H9 (cell line): ENCODE measurements at regions not wholly inside any gene's neighbourhood (a gene's known extent, or its start where the extent isn't known, plus 50 kb on each side); places are given as distances from the start of the nearest gene placed in this dataset.

Experiments
- DNase-seq: peaks from one replicate; pipeline ENCODE4 v3.0.0-alpha.2; 2017
- H2AFZ ChIP-seq: one replicate; pipeline ENCODE4 v1.6.1; 2013; ENCODE audit warnings: mild to moderate bottlenecking, low read length, control low read depth, moderate library complexity
- H2AK5ac ChIP-seq: 2 replicates; pipeline ENCODE4 v1.6.1; 2013; ENCODE audit warnings: low read length, control low read depth, mixed read lengths; ENCODE audit not compliant: insufficient read length
- H2BK120ac ChIP-seq: one replicate; pipeline ENCODE4 v1.6.1; 2013; ENCODE audit warnings: low read depth, mild to moderate bottlenecking, low read length, control low read depth, inconsistent platforms; ENCODE audit not compliant: poor library complexity, severe bottlenecking
- H2BK12ac ChIP-seq: 2 replicates; pipeline ENCODE4 v1.6.1; 2013; ENCODE audit warnings: low read length, control low read depth, mixed read lengths, low read depth; ENCODE audit not compliant: insufficient read length
- H2BK15ac ChIP-seq: 2 replicates; pipeline ENCODE4 v1.6.1; 2013; ENCODE audit warnings: low read depth, low read length, control low read depth
- H2BK20ac ChIP-seq: one replicate; pipeline ENCODE4 v1.6.1; 2013; ENCODE audit warnings: low read depth, mild to moderate bottlenecking, low read length, control low read depth, inconsistent platforms; ENCODE audit not compliant: poor library complexity, severe bottlenecking
- H2BK5ac ChIP-seq: 2 replicates; pipeline ENCODE4 v1.6.1; 2013; ENCODE audit warnings: low read length, control low read depth, mixed read lengths; ENCODE audit not compliant: insufficient read length
- H3K14ac ChIP-seq: 2 replicates; pipeline ENCODE4 v1.6.1; 2013; ENCODE audit warnings: low read length, control low read depth; ENCODE audit not compliant: insufficient read depth
- H3K18ac ChIP-seq: 2 replicates; pipeline ENCODE4 v1.6.1; 2013; ENCODE audit warnings: low read depth, mild to moderate bottlenecking, mixed read lengths, low read length, control low read depth; ENCODE audit not compliant: insufficient read length
- H3K23ac ChIP-seq: 2 replicates; pipeline ENCODE4 v1.6.1; 2013; ENCODE audit warnings: low read length, control low read depth, mixed read lengths, low read depth; ENCODE audit not compliant: insufficient read length
- H3K23me2 ChIP-seq: 2 replicates; pipeline ENCODE4 v1.6.1; 2013; ENCODE audit warnings: low read depth, mild to moderate bottlenecking, mixed read lengths, low read length, control low read depth; ENCODE audit not compliant: insufficient read length, poor library complexity, severe bottlenecking
- H3K27ac ChIP-seq: 2 replicates; pipeline ENCODE4 v1.5.1; 2013; ENCODE audit warnings: low read length, control low read depth, mixed read lengths, low read depth; ENCODE audit not compliant: insufficient read length
- H3K27me3 ChIP-seq: 2 replicates; pipeline ENCODE4 v1.6.1; 2013; ENCODE audit warnings: low read length, control low read depth, inconsistent platforms; ENCODE audit not compliant: insufficient read depth
- H3K4ac ChIP-seq: 2 replicates; pipeline ENCODE4 v1.6.1; 2013; ENCODE audit warnings: low read depth, mild to moderate bottlenecking, control low read depth, inconsistent platforms, low read length, moderate library complexity
- H3K4me1 ChIP-seq: 2 replicates; pipeline ENCODE4 v1.6.1; 2013; ENCODE audit warnings: low read length, control low read depth, inconsistent platforms; ENCODE audit not compliant: insufficient read depth
- H3K4me2 ChIP-seq: 2 replicates; pipeline ENCODE4 v1.6.1; 2013; ENCODE audit warnings: low read length, control low read depth, mixed read lengths; ENCODE audit not compliant: insufficient read length, insufficient read depth
- H3K56ac ChIP-seq: 2 replicates; pipeline ENCODE4 v1.6.1; 2013; ENCODE audit warnings: low read depth, mild to moderate bottlenecking, mixed read lengths, low read length, control low read depth; ENCODE audit not compliant: insufficient read length
- H3K79me1 ChIP-seq: 2 replicates; pipeline ENCODE4 v1.6.1; 2013; ENCODE audit warnings: low read depth, mild to moderate bottlenecking, moderate library complexity, low read length, control low read depth, inconsistent platforms; ENCODE audit not compliant: insufficient read depth, poor library complexity, severe bottlenecking
- H3K79me2 ChIP-seq: 2 replicates; pipeline ENCODE4 v1.6.1; 2013; ENCODE audit warnings: low read length, control low read depth, inconsistent platforms; ENCODE audit not compliant: insufficient read depth
- H3K9ac ChIP-seq: 2 replicates; pipeline ENCODE4 v1.6.1; 2013; ENCODE audit warnings: low read length, control low read depth, mixed read lengths; ENCODE audit not compliant: insufficient read length; ENCODE audit errors: extremely low read depth
- H3K9me3 ChIP-seq: one replicate; pipeline ENCODE4 v1.6.1; 2013; ENCODE audit warnings: low read depth, low read length, inconsistent platforms; ENCODE audit not compliant: control insufficient read depth
- H3T11ph ChIP-seq: one replicate; pipeline ENCODE4 v1.6.1; 2013; ENCODE audit warnings: mild to moderate bottlenecking, low read length, control low read depth, inconsistent platforms
- H4K20me1 ChIP-seq: one replicate; pipeline ENCODE4 v1.6.1; 2013; ENCODE audit not compliant: control insufficient read depth, insufficient read length, insufficient read depth
- H4K5ac ChIP-seq: 2 replicates; pipeline ENCODE4 v1.6.1; 2013; ENCODE audit warnings: low read depth, mild to moderate bottlenecking, mixed read lengths, low read length, control low read depth; ENCODE audit not compliant: insufficient read length
- H4K8ac ChIP-seq: replicated peaks from 2 replicates; pipeline ENCODE4 v1.6.1; 2013; ENCODE audit warnings: low read length, control low read depth, mixed read lengths, low read depth; ENCODE audit not compliant: insufficient read length
- H4K91ac ChIP-seq: 2 replicates; pipeline ENCODE4 v1.6.1; 2013; ENCODE audit warnings: low read depth, mild to moderate bottlenecking, moderate library complexity, mixed read lengths, low read length, control low read depth; ENCODE audit not compliant: insufficient read length
- H3K27ac Mint-ChIP-seq, 3 experiments: 2 replicates in 2 of 3; 3 replicates in 1 of 3; pipeline ENCODE4 v1.8.0; 2020 to 2021; ENCODE audit warnings: mixed read lengths in 3 of 3, mild to moderate bottlenecking in 1 of 3, moderate library complexity in 1 of 3
- H3K27me3 Mint-ChIP-seq: 2 replicates; pipeline ENCODE4 v1.8.0; 2021; ENCODE audit warnings: low read depth, mild to moderate bottlenecking, moderate library complexity, mixed read lengths
- H3K36me3 Mint-ChIP-seq, 3 experiments: 2 replicates in 2 of 3; 3 replicates in 1 of 3; pipeline ENCODE4 v1.8.0; 2020 to 2021; ENCODE audit warnings: low read depth in 3 of 3, mixed read lengths in 3 of 3; ENCODE audit not compliant: insufficient read depth in 1 of 3
- H3K4me1 Mint-ChIP-seq, 2 experiments: 2 replicates each; pipeline ENCODE4 v1.8.0; 2020; ENCODE audit warnings: mixed read lengths in 2 of 2
- H3K4me3 Mint-ChIP-seq, 2 experiments: 2 replicates in 1 of 2; 3 replicates in 1 of 2; pipeline ENCODE4 v1.8.0; 2020 to 2021; ENCODE audit warnings: mild to moderate bottlenecking in 2 of 2, mixed read lengths in 2 of 2, moderate library complexity in 1 of 2
- H3K9me3 Mint-ChIP-seq, 2 experiments: 2 replicates in 1 of 2; 3 replicates in 1 of 2; pipeline ENCODE4 v1.8.0; 2020; ENCODE audit warnings: mild to moderate bottlenecking in 2 of 2, mixed read lengths in 2 of 2, moderate library complexity in 1 of 2
- WGBS: extraction: QIAGEN DNeasy Blood & Tissue Kit; methylation state at CpG from one replicate; pipeline ENCODE4 v1.1.7; 2013; ENCODE audit warnings: missing lambda C conversion rate, low lambda C conversion rate, mixed read lengths; ENCODE audit not compliant: insufficient read length; ENCODE audit errors: extremely low coverage; 5-methylcytosine and 5-hydroxymethylcytosine counted together
- TF ChIP-seq, protein P1 (sequence below): fragments of 200-600 bp; sonication (generic); conservative IDR thresholded peaks from 3 replicates; pipeline ENCODE4 v1.8.0; 2021; ENCODE audit warnings: antibody characterized with exemption, mild to moderate bottlenecking

DNA sequence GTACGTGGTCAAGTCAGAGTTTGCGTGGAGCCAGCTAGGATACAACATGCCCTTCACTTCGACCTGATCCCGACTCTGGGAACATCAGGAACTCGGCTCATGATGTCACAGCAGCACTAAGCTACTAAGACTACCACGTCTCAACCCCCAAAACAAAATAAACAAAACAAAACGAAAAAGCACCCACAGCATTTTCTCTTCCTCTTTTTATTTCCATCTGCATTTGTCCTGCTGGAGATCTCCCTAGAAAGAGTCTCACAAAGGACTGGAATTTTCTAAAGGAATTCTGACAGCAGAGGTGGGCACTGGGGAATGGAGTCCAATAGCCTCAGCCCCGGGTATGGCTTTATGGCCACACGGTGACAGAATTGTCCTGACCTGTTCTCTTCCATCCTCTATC is 196.6 kb downstream of the SALL1 start:
- no peak overlapping the region for H3K56ac ChIP-seq
- no peaks in the 10 kb centered on the region for H3K23me2 ChIP-seq
- no peak overlapping the region for H3K9ac ChIP-seq
- WGBS, result 100% methylated on average over 1 of the region's 9 CpGs
- no peak overlapping the region for H3K18ac ChIP-seq
- Mint-ChIP-seq H3K27ac (no peak overlapping the region), H3K27me3 (peaks cover 3% of the 10 kb centered on the region), H3K9me3 (no peaks in the 10 kb centered on the region), H3K36me3 (no peaks in the 10 kb centered on the region), H3K4me1 (no peaks in the 10 kb centered on the region), H3K4me3 (no peak overlapping the region)
- no peaks in the 10 kb centered on the region for H3K27me3 ChIP-seq
- no peak overlapping the region for H3K14ac ChIP-seq
- H4K91ac ChIP-seq, result no peak overlapping the region
- H3K23ac ChIP-seq, result no peak overlapping the region
- H3T11ph ChIP-seq, result no peak overlapping the region
- no peak overlapping the region for H2BK12ac ChIP-seq
- no peak overlapping the region for H2BK120ac ChIP-seq
- DNase-seq, result no peak
- H3K79me1 ChIP-seq, result no peaks in the 10 kb centered on the region
- H2BK5ac ChIP-seq, result no peak overlapping the region
- H2AK5ac ChIP-seq, result no peak overlapping the region
- H3K4ac ChIP-seq, result no peak overlapping the region
- H4K5ac ChIP-seq, result no peak overlapping the region
- TF ChIP-seq, protein P1, sequence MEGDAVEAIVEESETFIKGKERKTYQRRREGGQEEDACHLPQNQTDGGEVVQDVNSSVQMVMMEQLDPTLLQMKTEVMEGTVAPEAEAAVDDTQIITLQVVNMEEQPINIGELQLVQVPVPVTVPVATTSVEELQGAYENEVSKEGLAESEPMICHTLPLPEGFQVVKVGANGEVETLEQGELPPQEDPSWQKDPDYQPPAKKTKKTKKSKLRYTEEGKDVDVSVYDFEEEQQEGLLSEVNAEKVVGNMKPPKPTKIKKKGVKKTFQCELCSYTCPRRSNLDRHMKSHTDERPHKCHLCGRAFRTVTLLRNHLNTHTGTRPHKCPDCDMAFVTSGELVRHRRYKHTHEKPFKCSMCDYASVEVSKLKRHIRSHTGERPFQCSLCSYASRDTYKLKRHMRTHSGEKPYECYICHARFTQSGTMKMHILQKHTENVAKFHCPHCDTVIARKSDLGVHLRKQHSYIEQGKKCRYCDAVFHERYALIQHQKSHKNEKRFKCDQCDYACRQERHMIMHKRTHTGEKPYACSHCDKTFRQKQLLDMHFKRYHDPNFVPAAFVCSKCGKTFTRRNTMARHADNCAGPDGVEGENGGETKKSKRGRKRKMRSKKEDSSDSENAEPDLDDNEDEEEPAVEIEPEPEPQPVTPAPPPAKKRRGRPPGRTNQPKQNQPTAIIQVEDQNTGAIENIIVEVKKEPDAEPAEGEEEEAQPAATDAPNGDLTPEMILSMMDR, result no peak
- no peak overlapping the region for H4K8ac ChIP-seq
- H2AFZ ChIP-seq, result no peak overlapping the region
- no peak overlapping the region for H3K27ac ChIP-seq
- H3K4me1 ChIP-seq, result no peaks in the 10 kb centered on the region
- no peak overlapping the region for H3K4me2 ChIP-seq
- H3K9me3 ChIP-seq, result no peaks in the 10 kb centered on the region
- no peaks in the 10 kb centered on the region for H4K20me1 ChIP-seq
- H2BK15ac ChIP-seq, result no peak overlapping the region
- no peak overlapping the region for H2BK20ac ChIP-seq
- no peaks in the 10 kb centered on the region for H3K79me2 ChIP-seq
